GM12878 (cell line): ENCODE measurements at regions not wholly inside any gene's neighbourhood (a gene's known extent, or its start where the extent isn't known, plus 50 kb on each side); places are given as distances from the start of the nearest gene placed in this dataset.

Experiments used
- ATAC-seq: fragments of 200-7000 bp; cut with Tn5 transposase; 3 replicates; pipeline ENCODE4 v1.9.1; 2020; ENCODE audit warnings: mild to moderate bottlenecking, moderate library complexity
- BruUV-seq: library from RNA; stranded (reverse); fragments of 400-500 nt; replicated peaks from 2 replicates; lab custom pipeline; 2021; lab: Mats Ljungman, UMichigan
- CTCF ChIA-PET: fragments of 300-600 bp; sonication (Branson Sonifier 250); formaldehyde crosslinking; extraction: SDS; loops from one replicate; lab custom pipeline; 2021; ENCODE audit warnings: inconsistent platforms; lab: Yijun Ruan, JAX
- POLR2A ChIA-PET: fragments of 350-600 bp; formaldehyde crosslinking; extraction: SDS; loops from one replicate; lab custom pipeline; 2021; ENCODE audit warnings: inconsistent platforms; lab: Charles Lee
- RAD21 ChIA-PET: fragments of 300-600 bp; sonication (Branson Sonifier 250); formaldehyde crosslinking; loops from one replicate; lab custom pipeline; 2023; ENCODE audit warnings: antibody characterized with exemption; ENCODE audit not compliant: unreplicated experiment; lab: Charles Lee
- SMC1A ChIA-PET: fragments of 300-600 bp; sonication (Branson Sonifier 250); formaldehyde crosslinking; loops from one replicate; lab custom pipeline; 2023; ENCODE audit not compliant: unreplicated experiment, uncharacterized antibody; lab: Charles Lee
- DNase-seq: peaks from one replicate; pipeline ENCODE4 v3.0.0-alpha.2; 2011; ENCODE audit warnings: low read depth, low spot score
- FAIRE-seq: peaks from 3 replicates; lab custom pipeline; 2011; peaks lifted over from hg19 to GRCh38; lab: Jason Lieb, UNC
- H2AFZ ChIP-seq: 2 replicates; pipeline ENCODE4 v1.6.0; 2011; ENCODE audit warnings: low read depth, low read length, control low read depth; ENCODE audit not compliant: control insufficient read depth
- H3K27ac ChIP-seq: 2 replicates; pipeline ENCODE4 v1.5.1; 2011; ENCODE audit warnings: control low read depth; ENCODE audit not compliant: control insufficient read depth, insufficient read depth
- H3K27me3 ChIP-seq, 2 experiments: replicated peaks in 1 of 2; 2 replicates each; pipeline versions ENCODE4 v1.6.0 to v1.6.1; 2011; ENCODE audit warnings: low read length in 1 of 2; ENCODE audit not compliant: control insufficient read depth in 2 of 2, insufficient read depth in 2 of 2
- H3K36me3 ChIP-seq, 2 experiments: 2 replicates each; pipeline ENCODE4 v1.5.1; 2011; ENCODE audit warnings: low read length in 1 of 2; ENCODE audit not compliant: control insufficient read depth in 2 of 2, insufficient read depth in 2 of 2
- H3K4me1 ChIP-seq: 2 replicates; pipeline ENCODE4 v1.6.1; 2011; ENCODE audit warnings: mild to moderate bottlenecking, low read length, moderate library complexity, mixed read lengths; ENCODE audit not compliant: control insufficient read depth, insufficient read depth
- H3K4me2 ChIP-seq: 2 replicates; pipeline ENCODE4 v1.6.0; 2011; ENCODE audit warnings: control low read depth; ENCODE audit not compliant: control insufficient read depth, insufficient read depth
- H3K4me3 ChIP-seq: fragments of 200-600 bp; sonication (generic); 2 replicates; pipeline ENCODE4 v1.5.1; 2016
- H3K79me2 ChIP-seq: 2 replicates; pipeline ENCODE4 v1.6.0; 2011; ENCODE audit warnings: low read length; ENCODE audit not compliant: control insufficient read depth, insufficient read depth
- H3K9ac ChIP-seq: 2 replicates; pipeline ENCODE4 v1.8.0; 2011; ENCODE audit warnings: low read length, control low read depth, mixed read lengths; ENCODE audit not compliant: control insufficient read depth, insufficient read depth
- H3K9me3 ChIP-seq: replicated peaks from 3 replicates; pipeline ENCODE4 v1.5.1; 2011; ENCODE audit warnings: mild to moderate bottlenecking, low read length; ENCODE audit not compliant: control insufficient read depth, insufficient read depth
- H4K20me1 ChIP-seq: 2 replicates; pipeline ENCODE4 v1.6.0; 2011; ENCODE audit not compliant: control insufficient read depth, insufficient read depth
- CUX1 ChIP-seq: IDR thresholded peaks from 2 replicates; pipeline ENCODE4 v1.6.1; 2012; ENCODE audit warnings: improper control_type of control experiment, low read depth, low read length; ENCODE audit not compliant: insufficient replicate concordance
- MXI1 ChIP-seq: fragments of 150-350 bp; IDR thresholded peaks from 2 replicates; pipeline ENCODE4 v1.6.1; 2011; ENCODE audit warnings: low read depth, mild to moderate bottlenecking, inconsistent platforms, low read length, improper control_type of control experiment
- POLR2A ChIP-seq: IDR thresholded peaks from 2 replicates; pipeline ENCODE4 v1.6.1; 2011; ENCODE audit warnings: low read depth, mild to moderate bottlenecking, low read length
- POLR2AphosphoS2 ChIP-seq: IDR thresholded peaks from 2 replicates; pipeline ENCODE4 v1.6.1; 2011; ENCODE audit warnings: low read depth, mild to moderate bottlenecking, low read length, improper control_type of control experiment, moderate library complexity
- WGBS: methylation state at CpG from one replicate; pipeline ENCODE4 v1.1.6; 2016; ENCODE audit warnings: low lambda C conversion rate; ENCODE audit not compliant: insufficient replicate concordance, insufficient coverage; ENCODE audit errors: missing lambda C conversion rate; 5-methylcytosine and 5-hydroxymethylcytosine counted together
- in situ Hi-C: fragments of 300-500 bp; cut with MboI; formaldehyde crosslinking; loops from 9 replicates; pipeline ENCODE4 v1.14.3; 2018; ENCODE audit warnings: mixed read lengths
- intact Hi-C: fragments of 100-400 bp; cut with micrococcal nuclease; formaldehyde crosslinking; loops from one replicate; pipeline ENCODE4 v1.14.2; 2022; ENCODE audit not compliant: unreplicated experiment

GRCh38 chr7:68805159-68805558, 793.1 kb upstream of the AUTS2 start (continued):
- no peak for TF ChIP-seq CUX1
- no peak for TF ChIP-seq POLR2AphosphoS2
- no peak for TF ChIP-seq POLR2A
- TF ChIP-seq, all 136 proteins: peak for 0

- no peak for TF ChIP-seq MXI1
- TF ChIP-seq, all 136 proteins: peak for 0
These were observed 790.6 kb upstream of the AUTS2 start for GRCh38 chr7:68807666-68808065.

More at GRCh38 chr7:68807666-68808065, 790.6 kb upstream of the AUTS2 start:
- Histone ChIP-seq H3K9me3 (no peaks in the 10 kb centered on the region; the same call in 2 of the 3 replicates), H2AFZ (no peak overlapping the region), H3K27ac (no peak overlapping the region), H3K4me1 (no peaks in the 10 kb centered on the region), H3K79me2 (no peaks in the 10 kb centered on the region), H3K36me3 (no peaks in the 10 kb centered on the region), H4K20me1 (no peaks in the 10 kb centered on the region), H3K27me3 (no peaks in the 10 kb centered on the region), H3K9ac (no peak overlapping the region), H3K4me3 (no peak overlapping the region), H3K4me2 (no peak overlapping the region)
- WGBS = 30% methylated on average over 2 of the region's 2 CpGs
- DNase-seq (no peak), FAIRE-seq (no peak), ATAC-seq (no peak)
- ChIA-PET POLR2A (no interaction called here), SMC1A (no interaction called here), RAD21 (no interaction called here), CTCF (no interaction called here)
- no TSS peak for BruUV-seq
- in situ Hi-C loops (no loop called here), intact Hi-C loops (no loop called here)
